ENCODE measurements at regions not wholly inside any gene's neighbourhood (a gene's known extent, or its start where the extent isn't known, plus 50 kb on each side); places are given as distances from the start of the nearest gene placed in this dataset.

- intact Hi-C loops (cut with DNase I), result no loop called here
- no peaks in the 10 kb centered on the region for H3K36me3 ChIP-seq
- no peak overlapping the region for H3K27ac ChIP-seq
- H3K27me3 ChIP-seq, result no peaks in the 10 kb centered on the region
- H3K4me3 ChIP-seq, result no peak overlapping the region
- ATAC-seq (no peak), FAIRE-seq (no peak), DNase-seq (no peak)
- no peaks in the 10 kb centered on the region for H3K9me3 ChIP-seq
- no peaks in the 10 kb centered on the region for H3K4me1 ChIP-seq
- TF ChIP-seq, protein P1, sequence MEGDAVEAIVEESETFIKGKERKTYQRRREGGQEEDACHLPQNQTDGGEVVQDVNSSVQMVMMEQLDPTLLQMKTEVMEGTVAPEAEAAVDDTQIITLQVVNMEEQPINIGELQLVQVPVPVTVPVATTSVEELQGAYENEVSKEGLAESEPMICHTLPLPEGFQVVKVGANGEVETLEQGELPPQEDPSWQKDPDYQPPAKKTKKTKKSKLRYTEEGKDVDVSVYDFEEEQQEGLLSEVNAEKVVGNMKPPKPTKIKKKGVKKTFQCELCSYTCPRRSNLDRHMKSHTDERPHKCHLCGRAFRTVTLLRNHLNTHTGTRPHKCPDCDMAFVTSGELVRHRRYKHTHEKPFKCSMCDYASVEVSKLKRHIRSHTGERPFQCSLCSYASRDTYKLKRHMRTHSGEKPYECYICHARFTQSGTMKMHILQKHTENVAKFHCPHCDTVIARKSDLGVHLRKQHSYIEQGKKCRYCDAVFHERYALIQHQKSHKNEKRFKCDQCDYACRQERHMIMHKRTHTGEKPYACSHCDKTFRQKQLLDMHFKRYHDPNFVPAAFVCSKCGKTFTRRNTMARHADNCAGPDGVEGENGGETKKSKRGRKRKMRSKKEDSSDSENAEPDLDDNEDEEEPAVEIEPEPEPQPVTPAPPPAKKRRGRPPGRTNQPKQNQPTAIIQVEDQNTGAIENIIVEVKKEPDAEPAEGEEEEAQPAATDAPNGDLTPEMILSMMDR (IDR thresholded peaks at IDR 0.05), result no peak
These were observed 1334.1 kb downstream of the FSCB start for GRCh38 chr14:43172899-43173548.

DNA sequence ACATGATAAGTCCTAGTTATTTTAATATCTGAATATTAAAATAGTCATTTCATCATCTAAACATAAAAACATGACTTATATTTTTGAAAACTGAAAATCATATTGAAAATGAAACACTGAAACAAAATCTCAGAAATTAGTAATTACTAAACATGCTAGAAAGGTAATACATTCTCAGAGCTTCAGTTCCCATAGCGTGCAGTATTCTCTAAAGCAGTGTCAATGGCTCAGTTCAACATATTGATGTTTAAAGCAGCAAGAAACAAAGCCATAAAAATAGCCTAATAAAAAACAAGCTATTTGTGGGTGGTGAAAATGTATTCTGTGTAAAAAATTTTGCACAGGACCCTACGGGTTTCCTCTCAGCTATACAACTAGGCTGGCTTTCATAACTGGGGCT is 1337.4 kb downstream of the FSCB start:
- TF ChIP-seq, protein P1 (IDR thresholded peaks at IDR 0.05), result no peak
- DNase-seq (no peak), FAIRE-seq (no peak), ATAC-seq (no peak)
- no peaks in the 10 kb centered on the region for H3K36me3 ChIP-seq
- no peaks in the 10 kb centered on the region for H3K4me1 ChIP-seq
- H3K4me3 ChIP-seq, result no peak overlapping the region
- no peaks in the 10 kb centered on the region for H3K9me3 ChIP-seq
- intact Hi-C loops (cut with DNase I), result no loop called here
- no peak overlapping the region for H3K27ac ChIP-seq
- 81 to 87% methylated on average over 2 of the region's 2 CpGs for WGBS, 2 donors
- H3K27me3 ChIP-seq, result no peaks in the 10 kb centered on the region

GRCh38 chr14:43168371-43168925 is 1338.6 kb downstream of the FSCB start:
- intact Hi-C loops (cut with DNase I), result no loop called here
- H3K27me3 ChIP-seq, result no peaks in the 10 kb centered on the region
- no peaks in the 10 kb centered on the region for H3K4me1 ChIP-seq
- H3K27ac ChIP-seq, result no peak overlapping the region
- no peak overlapping the region for H3K4me3 ChIP-seq
- H3K9me3 ChIP-seq, result no peaks in the 10 kb centered on the region
- WGBS, 2 donors, result 30 to 33% methylated on average over 1 of the region's 1 CpG
- FAIRE-seq (no peak), ATAC-seq (peak in 2 of 4 donors; percentile 44 to 51), DNase-seq (no peak)
- TF ChIP-seq, protein P1 (IDR thresholded peaks at IDR 0.05), result no peak
- H3K36me3 ChIP-seq, result no peaks in the 10 kb centered on the region

DNA sequence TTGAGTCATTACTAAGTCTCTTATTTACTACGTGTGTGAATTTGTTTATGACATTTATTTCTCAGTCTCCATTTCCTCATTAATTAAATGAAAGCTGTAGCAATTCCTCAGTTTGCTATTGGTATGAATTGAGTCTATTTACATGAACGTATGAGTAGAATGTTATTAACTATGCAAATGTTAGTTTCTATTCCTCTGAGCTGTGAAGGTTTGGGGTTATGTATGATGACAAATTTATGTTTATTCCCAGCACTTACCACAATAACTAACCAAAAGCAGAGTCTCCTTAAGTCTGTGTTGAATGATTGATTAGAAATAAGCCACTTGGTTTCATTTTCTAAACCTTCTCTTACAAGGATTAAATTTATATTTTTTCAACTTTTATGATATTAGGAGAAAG is 1340.9 kb downstream of the FSCB start:
- H3K36me3 ChIP-seq, result no peaks in the 10 kb centered on the region
- H3K27me3 ChIP-seq, result no peaks in the 10 kb centered on the region
- H3K4me3 ChIP-seq, result no peak overlapping the region
- DNase-seq (no peak), ATAC-seq (no peak), FAIRE-seq (no peak)
- no peaks in the 10 kb centered on the region for H3K9me3 ChIP-seq
- WGBS, 2 donors, result 72 to 86% methylated on average over 2 of the region's 2 CpGs
- intact Hi-C loops (cut with DNase I), result no loop called here
- H3K27ac ChIP-seq, result no peak overlapping the region
- H3K4me1 ChIP-seq, result no peaks in the 10 kb centered on the region
- TF ChIP-seq, protein P1 (IDR thresholded peaks at IDR 0.05), result no peak

- Histone ChIP-seq H3K9me3 (no peaks in the 10 kb centered on the region), H3K27me3 (no peaks in the 10 kb centered on the region), H3K4me1 (no peaks in the 10 kb centered on the region), H3K27ac (no peak overlapping the region), H3K36me3 (no peaks in the 10 kb centered on the region), H3K4me3 (no peak overlapping the region)
- FAIRE-seq (no peak), ATAC-seq (no peak), DNase-seq (no peak)
- TF ChIP-seq, protein P1 (IDR thresholded peaks at IDR 0.05), result no peak
- 37 to 43% methylated on average over 2 of the region's 2 CpGs for WGBS, 2 donors
- intact Hi-C loops (cut with DNase I), result no loop called here
These were observed 1341.4 kb downstream of the FSCB start for GRCh38 chr14:43165651-43166050.

All from pancreas (tissue), 10 donors.